GM21423 (cell line): ENCODE measurements at regions not wholly inside any gene's neighbourhood (a gene's known extent, or its start where the extent isn't known, plus 50 kb on each side); places are given as distances from the start of the nearest gene placed in this dataset.
"Not testable (repeated sequence)": the region's sequence is repeated elsewhere in the genome, so short reads cannot be mapped to it uniquely, and the experiment has no call there.

Experiments used
- ATAC-seq: cut with Tn5 transposase; IDR thresholded peaks from one replicate; pipeline ENCODE4 v1.9.1; 2021; ENCODE audit warnings: mild to moderate bottlenecking, moderate library complexity; ENCODE audit not compliant: unreplicated experiment

DNA sequence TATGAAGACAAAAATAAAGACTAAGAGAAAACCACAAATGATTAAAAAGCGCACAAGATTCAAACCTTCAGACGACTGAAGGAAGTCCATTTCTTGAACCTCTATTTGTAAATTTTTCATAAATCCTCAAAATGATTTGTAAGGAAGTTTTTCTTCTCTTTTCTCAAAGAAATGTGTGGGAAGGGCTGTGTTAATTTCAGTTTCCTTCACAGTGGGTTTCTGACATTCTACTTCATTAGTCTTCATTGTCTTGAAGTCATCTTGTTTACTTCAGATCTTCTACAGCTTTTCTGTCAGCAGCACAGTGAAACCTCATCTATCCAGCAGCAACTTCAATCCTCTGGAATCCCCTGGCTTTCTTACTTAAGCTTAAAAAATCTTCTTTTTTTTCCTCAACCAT is 87.6 kb upstream of the MYLIP start:
- ATAC-seq: no peak

DNA sequence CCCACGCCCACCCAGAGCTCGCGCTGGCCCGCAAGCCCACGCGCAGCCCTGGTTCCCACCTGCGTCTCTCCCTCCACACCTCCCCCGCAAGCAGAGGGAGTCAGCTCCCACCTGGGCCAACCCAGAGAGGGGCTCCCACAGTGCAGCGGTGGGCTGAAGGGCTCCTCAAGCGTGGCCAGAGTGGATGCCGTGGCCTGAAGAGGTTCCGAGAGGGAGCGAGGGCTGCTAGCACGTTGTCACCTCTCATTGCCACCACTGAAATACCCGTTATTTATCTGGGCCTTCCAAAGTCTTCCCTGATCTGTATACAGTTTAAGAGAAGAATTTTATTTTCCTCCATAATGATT is 88.3 kb upstream of the MYLIP start:
- no peak for ATAC-seq

DNA sequence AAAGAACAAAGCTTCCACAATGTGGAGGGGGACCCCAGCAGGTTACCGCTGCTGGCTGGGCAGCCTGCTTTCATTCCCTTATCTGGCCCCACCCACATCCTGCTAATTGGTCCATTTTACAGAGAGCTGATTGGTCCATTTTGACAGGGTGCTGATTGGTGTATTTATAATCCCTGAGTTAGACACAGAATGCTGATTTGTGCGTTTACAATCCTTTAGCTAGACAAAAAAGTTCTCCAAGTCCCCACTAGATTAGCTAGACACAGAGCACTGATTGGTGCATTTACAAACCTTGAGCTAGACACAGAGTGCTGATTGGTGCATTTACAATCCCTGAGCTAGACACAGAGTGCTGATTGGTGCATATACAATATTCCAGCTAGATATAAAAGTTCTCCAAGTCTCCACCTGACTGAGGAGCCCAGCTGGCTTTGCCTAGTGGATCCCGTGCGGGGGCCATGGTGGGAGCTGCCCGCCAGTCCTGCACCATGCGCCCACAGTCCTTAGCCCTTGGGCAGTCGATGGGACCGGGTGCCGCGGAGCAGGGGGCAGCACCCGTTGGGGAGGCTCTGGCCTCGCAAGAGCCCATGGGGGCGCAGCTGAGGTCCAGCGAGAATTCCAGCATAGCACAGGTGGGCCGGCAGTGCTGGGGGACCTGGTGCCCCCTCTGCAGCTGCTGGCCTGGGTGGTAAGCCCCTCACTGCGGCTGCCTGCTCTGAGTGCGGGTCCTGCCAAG is 88.8 kb upstream of the MYLIP start:
- ATAC-seq: not testable (repeated sequence)

DNA sequence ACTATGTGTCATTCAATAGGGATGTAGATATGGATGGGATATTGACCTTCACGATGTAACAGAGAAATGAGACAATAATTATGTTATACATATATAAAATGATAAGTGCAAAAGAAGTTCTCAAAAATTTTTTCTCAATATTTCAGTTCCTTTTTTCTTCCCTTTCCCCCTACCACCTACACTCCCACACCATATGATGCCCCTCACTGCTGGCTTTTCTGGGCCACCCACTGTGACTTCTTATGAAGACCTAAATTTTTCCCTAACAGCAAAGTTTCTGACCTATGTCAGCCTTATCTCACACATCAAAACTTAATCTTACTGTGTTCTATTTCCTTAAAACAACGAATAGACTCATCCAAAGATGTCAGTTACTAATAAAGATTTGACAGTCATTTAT is 89.9 kb upstream of the MYLIP start:
- ATAC-seq: no peak

DNA sequence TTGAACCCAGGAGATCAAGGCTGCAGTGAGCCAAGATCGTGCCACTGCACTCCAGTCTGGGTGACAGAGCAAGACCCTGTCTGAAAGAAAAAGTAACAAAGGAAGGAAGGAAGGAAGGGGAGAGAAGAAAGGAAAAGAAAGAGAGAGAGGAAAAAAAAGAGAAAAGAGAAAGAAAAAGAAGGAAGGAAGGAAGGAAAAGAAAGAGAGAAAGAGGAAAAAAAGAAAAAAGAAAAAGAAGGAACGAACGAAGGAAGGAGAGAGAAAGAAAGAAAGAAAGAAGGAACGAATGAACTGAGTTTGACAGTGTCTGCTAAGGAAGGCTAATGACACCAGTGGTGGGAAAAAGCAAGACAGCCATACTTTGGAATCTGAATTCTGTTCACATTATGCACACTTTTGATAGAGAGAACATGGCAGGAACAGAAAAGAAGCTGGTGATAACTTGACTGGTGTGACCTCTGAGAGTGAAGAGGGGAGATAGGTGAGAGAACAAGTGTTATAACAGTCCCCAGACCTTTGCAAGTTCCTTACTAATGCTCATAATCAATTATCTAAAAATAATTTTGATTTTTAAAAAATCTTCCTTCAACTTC is 93.3 kb upstream of the MYLIP start:
- no peak for ATAC-seq

DNA sequence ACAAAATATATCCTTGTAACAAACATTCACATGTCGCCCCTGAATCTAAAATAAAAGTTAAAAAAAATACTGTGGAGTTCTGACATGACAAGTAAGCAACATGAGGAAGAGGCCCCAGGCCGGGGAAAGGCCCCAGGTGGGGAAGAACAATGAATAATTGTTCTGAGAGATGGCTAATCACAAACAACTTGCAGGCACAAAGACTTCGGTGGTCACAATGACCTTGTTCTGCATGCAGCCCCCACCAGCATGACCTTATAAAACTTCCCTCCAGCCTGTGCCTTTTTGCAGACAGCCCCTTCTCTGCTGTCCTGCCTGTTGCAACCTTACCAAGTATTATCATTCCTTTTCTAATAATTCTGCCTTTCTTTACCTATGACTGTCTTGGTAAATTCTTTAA is 95.7 kb upstream of the MYLIP start:
- ATAC-seq: no peak

DNA sequence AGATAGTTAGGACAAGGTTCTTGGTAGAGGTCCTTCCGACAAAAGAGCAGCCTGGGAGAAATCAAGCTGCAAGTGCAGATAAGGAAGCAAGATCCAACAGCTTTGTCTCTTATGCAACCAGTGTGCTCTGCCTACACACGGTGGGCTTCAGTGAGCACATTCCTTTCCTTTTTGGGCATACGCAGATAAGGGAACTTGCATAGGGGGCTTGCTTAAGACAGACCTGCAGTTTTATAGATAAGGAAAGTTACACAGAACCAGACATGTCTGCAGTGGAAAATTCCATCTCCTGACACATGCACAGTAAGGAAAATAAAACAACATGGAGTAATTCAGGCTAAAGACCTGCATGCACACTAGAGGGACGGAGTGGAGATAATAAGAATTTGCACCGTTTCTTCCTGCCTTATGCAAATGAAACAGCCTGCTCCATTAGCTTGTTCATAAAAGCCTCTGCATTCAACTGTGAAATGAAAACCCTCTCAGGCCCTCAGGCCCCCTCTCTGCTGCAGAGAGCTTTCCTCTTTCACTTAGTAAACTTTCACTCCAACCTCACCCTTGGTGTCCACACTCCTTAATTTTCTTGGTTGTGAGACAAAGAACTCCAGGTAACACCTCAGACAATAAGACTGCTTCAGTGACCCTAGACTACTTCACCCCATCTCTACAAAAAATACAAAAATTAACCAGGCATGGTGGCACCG is 97.5 kb upstream of the MYLIP start:
- no peak for ATAC-seq

DNA sequence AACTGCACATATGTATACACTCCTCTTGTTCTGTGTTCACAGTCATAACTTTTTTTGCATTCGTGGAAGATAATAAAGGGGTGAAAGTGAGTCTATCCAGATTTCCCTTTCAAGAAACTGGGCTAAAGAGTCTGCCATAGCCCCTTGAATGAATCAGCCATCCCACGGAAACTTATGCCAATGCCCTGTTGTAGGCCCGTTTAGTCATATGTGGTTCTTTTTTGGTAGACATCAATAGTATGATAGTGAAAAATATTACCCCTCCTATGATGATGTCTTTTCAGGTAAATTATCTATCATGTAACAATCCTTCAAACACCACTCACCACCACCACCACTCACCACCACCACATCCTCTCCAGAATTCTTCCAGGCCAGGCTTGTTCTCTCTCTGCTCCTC is 99.9 kb upstream of the MYLIP start:
- no peak for ATAC-seq

DNA sequence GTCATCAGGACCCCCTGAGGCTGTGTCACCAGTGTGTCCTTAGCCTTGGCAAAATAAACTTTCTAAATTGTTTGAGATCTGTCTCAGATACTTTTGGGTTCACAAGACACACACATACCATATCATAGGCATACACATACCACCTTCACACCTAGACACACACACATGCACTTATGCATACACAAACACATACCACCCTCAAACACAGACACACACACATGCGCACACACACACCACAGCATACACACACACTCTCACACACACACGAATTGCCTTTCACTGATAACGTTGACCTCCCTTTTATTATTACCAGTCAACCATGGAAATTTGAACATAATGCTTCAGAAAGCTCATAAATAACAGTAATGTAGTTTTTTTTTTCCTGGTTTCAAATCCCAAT is 108.6 kb upstream of the MYLIP start:
- no peak for ATAC-seq

DNA sequence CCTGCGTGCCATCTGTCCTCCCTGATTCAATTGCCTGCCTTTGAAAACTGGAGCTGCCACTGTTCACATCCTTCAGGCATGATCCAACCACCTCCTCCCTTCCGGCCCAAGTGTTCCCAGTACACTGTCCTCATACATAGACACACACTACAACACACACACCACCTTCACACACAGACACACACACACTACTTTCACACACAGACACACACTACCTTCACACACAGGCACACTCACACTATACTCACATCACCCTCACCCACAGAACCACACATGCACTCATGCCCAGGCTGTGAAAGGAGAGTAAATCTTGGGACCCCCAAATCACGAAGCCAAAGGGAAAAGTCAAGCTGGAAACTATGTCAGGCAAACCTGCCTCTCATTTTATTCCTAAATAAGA is 109.4 kb upstream of the MYLIP start:
- no peak for ATAC-seq

DNA sequence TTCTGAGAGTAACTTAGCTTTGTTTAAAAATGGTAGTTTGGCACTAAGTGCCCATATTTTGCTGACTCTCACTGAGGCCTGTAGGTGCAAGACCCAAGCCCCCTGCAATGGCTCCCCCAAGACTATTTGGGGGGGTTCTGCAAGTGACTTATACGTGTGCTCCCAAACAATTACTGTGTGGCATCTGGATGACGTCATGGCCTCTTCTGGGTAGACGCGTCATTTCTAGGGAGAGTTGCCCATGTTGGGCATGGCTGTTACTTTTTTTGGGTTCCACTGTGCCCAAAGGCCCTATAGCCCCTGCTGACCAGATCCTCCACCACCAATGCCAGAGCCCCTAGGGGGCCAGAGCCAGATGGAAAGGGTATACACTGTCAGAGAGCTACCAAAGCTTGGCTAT is 110.3 kb upstream of the MYLIP start:
- ATAC-seq: no peak

DNA sequence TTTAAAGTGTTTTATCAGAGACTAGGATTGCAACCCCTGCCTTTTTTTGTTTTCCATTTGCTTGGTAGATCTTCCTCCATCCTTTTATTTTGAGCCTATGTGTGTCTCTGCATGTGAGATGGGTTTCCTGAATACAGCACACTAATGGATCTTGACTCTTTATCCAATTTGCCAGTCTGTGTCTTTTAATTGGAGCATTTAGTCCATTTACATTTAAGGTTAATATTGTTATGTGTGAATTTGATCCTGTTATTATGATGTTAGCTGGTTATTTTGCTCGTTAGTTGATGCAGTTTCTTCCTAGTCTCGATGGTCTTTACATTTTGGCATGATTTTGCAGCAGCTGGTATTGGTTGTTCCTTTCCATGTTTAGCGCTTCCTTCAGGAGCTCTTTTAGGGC is 114.6 kb upstream of the MYLIP start:
- not testable (repeated sequence) for ATAC-seq

DNA sequence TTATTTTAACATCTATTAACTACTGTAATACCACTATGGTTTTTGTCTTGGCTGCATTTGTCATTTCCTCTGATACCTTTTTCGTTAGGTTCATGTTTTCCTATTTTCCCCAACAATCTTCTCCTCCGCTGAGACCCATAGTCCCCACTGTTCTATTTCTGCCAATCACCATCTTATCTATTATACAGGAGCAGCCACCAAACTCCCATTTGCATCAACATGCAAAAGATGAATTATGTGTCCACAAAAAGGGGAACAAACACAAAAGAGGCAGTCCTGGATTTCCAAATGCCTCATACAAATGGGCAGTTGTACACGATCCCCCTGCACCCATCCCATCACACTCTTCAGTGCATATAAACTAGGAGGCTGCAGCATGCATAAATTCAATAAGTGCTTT is 121.7 kb upstream of the MYLIP start:
- ATAC-seq: no peak

DNA sequence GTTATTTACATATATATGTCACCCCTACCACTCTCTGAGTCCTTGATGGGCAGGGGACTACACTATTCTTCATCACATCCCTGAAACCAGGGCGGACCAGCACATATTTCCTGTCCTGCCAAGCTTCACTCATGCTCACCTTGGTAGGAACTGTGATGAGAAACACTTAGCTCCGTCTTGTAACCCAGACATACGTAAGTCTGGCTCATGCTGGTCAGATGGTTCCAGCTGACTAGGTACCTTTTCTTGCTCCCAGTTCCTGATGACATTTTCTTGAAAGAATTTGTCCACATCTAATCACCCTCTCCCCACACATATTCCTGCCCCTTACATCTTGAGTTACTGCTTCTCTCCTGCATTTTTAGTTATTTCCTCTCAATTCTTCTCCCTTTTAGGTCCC is 122.2 kb upstream of the MYLIP start:
- no peak for ATAC-seq

DNA sequence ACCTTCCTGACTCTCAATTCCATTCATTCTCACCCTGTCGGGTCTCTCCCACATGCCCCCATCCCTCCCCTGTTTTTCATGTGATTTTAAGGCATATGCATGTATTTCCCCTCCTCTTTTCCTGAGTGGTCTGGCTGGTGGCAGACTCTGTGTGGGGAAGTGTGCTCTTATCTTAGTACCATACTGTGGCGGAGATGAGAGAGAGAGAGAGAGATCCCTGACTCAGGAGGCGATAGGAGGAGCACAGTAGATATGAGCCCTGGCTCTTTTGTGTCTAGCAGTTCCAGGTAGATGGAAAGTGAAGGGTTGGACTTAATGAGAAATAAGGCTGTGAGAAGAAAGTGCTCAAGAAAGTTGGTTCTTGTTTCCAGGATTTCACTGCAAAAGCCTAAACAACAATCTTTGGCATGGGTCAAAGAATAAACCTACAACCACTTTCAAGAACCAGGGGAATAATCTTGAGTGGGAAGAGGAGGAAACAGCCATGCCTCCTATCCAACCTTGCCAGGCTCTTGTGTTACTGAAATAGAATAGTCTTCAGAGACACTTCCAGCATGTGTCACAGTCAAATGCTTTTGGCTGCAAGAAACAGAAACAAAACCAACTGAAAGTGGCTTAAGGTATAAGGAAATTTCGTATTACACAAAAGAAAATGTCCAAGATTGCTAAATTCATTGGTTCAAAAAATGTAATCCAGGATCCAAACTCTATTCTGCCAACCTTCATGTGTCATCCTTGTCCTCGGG is 123.8 kb upstream of the MYLIP start:
- ATAC-seq: no peak

DNA sequence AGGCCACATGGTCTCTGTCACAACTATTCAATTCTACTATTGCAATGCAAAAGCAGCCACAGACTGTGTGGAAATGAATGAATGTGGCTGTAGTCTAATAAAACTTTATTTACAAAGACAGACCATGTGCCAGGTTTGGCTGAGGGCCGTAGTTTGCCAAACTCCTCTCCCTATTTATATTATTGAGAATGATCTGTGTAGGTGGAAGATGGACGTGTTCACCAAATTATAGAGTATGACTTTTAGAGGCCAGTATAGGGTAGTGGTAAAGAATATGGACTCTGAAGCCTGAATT is 125.7 kb upstream of the MYLIP start:
- no peak for ATAC-seq

DNA sequence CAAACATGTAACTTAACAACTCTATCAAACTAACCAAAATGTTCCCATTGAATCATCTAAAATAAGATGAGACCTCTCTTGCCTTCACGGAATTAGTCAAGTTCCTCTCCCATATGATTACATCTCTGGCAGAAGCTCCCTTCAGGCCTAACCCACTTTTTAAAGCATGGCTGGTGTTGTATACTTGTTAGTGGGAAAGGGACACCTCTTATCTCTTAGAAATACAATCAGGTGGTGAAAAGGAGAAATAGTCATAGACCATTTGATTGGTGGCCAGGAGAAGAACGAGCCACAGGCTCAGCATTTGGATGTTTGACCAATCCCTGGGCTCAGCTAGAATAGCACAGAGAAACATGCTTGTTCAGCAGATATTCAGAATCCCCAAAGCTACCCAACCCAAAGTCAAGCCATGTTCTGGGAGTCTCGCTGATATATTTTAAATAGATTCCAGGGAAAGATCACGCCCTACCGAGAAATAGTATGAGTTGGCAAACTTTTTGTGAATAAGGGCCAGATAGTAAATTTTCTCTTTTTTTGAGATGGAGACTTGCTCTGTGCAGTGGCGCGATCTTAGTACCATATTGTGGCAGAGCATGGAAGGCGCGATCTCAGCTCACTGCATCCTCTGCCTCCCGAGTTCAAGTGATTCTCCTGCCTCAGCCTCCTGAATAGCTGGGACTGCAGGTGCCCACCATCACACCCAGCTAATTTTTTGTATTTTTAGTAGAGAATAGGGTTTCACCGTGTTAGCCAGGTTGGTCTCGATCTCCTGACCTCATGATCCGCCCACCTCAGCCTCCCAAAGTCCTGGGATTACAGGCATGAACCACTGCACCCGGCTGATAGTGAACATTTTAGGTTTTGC is 126.3 kb upstream of the MYLIP start:
- no peak for ATAC-seq

DNA sequence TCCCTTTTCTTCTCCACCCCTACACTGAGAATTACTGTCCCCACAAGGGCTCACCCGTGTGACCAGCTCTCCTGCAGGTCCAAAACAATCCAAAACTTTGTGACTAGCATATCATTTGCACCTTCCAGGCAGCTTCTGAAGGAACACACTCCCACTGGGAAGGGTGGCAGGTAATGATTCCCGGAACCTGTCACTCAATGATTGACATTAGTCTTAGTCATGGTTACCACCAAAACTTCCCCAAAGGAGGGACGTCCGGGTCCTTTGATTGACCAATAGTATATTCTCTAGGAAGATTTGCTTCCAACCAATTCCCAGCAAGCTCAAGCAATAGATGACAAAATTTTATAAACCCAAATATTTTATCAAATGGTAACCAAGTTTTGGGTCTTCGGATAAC is 127.7 kb upstream of the MYLIP start:
- no peak for ATAC-seq

DNA sequence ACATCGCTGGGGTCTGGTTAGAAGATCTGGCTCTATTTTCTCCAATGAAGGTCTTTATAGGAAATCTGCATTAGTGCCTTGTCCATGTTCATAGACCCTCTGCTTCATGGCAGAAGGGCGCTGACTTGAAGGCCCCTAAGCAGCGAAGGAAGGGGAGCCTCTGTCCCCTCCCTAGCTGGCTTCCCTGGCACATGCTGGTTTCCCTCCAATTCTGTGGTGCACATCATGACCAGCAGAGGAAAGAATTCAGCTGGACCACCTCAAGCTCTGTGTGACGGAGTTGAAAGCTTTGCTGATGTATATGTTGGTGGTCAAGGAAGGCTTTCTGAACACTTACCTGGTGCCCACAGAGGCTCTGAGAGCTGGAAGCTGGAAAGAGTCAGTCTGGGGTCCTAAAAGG is 129.7 kb upstream of the MYLIP start:
- no peak for ATAC-seq

DNA sequence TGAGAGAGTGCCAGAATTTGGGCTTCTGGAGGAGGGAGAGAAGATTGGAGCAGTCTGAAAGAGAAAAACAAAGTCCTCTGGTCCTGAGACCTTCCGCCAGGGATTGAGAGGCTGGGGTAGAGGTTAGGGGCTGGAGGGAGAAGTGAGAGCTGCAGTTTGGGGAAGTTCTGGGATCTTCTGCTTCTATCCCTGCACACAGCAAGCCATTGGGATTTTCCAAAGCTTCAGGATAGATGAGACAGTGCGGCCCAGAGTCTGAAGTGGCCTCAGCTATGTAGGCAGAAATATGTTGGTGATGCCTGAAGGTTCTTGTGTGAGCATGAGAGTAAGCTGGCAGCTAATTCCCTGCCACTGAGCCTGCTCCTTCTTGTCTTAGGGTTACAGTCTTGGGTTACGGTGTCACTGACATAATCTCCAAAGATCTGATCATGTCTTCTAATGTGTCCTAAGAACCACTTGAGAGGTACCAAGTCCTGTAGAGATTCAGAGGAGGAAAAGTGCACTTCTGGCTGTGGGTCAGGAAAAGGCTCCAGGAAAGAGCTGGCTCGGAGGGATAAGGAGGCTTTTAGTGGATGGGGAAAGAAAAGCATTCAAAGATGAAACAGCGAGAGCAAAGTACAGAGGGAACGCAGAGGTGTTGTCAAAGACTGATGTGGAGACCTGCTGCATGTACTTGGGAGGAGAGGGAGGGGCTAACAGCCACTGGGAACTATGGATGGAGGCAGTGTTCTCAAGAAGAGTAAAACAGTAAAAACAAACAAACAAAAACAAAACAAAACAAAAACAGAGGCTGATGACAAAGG is 131.1 kb upstream of the MYLIP start:
- ATAC-seq: no peak
